Activated CD8-positive, alpha-beta memory T cell treated with anti-CD3 and anti-CD28 coated beads for 1 hour (primary cell): ENCODE measurements at regions not wholly inside any gene's neighbourhood (a gene's known extent, or its start where the extent isn't known, plus 50 kb on each side); places are given as distances from the start of the nearest gene placed in this dataset.

Source experiments
- DNase-seq, 2 donors: peaks; one replicate each; pipeline ENCODE4 v3.0.0-alpha.2; 2020; ENCODE audit warnings: low read depth in 1 of 2; ENCODE audit errors: extremely low read depth in 1 of 2

GRCh38 chr4:108567831-108568230 is 52.5 kb upstream of the RPL34 start:
- DNase-seq: no peak

DNA sequence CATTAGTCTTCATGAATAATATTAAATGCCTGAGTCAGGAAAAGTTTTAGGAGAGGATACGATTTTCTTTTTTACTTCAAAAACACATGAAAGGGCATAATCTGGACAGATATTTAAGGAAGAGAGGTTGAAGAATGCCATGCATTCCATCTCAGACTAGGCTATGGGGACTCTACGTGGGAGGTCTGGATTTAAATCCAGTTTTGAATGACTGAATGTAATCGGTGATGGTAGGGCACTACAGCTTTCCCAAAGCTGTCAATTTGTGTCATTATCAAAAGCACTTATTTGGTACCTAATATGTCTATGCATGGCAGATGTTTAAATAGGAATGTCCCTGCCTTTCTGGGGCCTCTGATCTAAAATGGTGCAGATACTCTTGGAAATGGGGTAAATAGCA is 59.3 kb upstream of the RPL34 start:
- no peak for DNase-seq

DNA sequence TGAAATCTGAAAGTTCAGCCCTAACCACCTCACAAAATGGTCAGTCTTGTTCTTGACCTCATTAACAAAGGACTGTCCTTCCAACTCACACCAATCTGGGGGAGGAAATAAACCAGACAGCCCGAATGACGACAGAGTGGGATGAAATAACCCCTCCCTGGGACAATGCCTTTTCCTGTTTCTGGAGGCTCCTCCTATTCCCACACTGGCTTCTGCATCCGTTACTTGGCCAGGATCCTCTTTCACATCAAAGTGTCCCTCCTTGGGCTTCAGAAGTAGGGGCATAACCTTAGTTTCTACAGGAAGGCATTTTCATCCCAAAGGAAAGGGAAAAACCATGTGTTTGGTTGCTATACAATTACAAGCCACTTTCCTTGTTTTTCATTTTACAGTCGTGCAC is 59.8 kb upstream of the RPL34 start:
- DNase-seq: no peak

DNA sequence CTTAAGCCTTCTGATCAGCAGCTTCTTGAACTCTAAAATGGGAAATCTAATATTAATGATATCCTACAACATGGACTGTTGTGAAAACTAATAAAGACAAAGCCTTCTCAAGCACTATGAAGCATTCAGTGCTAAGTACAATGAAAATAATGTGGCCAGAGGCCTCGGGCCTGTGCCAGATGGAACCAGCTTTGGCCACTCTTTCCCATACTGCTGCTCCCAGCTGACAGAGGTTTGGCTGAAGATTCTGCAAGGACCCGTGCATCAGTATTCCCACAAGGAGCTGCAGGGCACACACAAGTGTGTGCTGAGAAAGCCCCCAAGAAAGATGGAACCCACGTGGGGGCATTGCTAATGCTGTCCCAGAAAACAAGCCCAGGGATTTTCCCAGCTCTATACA is 60.5 kb upstream of the RPL34 start:
- no peak for DNase-seq

DNA sequence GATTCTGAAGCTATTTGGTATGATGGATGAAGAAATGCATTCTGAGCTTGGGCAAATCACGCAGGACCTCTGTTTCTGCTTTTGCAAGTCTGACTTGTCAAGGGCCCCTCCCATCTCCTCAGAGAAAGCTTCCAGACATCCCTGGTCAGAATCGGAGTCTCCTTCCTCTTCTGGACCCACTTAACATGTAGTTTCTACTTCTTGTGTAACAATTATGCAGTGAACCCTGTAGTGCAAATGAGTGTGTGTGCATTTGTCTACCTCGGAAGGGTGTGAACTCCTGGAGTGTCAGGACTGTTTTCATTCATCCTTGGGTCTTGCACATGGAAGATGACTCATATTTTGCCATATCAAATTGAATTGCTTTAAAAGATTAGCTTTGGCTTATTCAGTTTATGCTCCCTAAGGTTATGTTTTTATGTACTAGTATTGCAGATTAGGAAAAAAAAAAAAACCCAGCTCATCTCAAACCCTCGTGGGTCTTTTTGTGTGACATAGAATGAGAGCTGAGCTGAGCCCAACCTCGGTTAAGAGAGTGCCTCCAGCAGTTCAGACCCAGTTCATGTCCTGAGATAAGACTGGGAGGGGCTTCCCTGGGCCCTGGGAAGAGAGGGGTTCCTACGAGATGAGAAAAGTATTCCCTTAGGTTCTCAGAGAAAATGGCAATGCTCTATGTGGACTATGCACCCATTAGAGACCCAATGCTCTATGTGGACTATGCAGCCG is 61.1 kb upstream of the RPL34 start:
- DNase-seq: no peak

- DNase-seq: no peak
These were observed 63.7 kb upstream of the RPL34 start for GRCh38 chr4:108556588-108557200.

GRCh38 chr4:108556166-108556565 is 64.2 kb upstream of the RPL34 start:
- no peak for DNase-seq

DNA sequence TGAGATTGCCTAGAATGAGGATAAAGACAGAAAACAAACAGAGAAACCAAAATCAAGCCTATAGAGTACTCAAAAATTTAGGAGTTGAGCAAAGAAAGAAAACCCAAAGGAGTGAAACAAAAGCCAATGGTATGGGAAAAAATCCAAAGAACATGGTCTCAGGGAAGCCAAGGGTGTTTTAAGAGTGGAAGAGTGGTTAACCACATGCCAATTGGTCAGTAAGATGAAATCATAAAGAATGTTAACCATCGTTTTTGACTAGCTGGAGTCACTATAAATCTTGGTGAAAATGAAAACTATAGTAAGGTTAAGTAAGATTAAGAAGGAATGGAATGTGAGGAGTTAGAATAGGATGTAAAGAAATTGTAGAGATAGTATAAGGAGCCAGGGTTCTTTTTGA is 64.7 kb upstream of the RPL34 start:
- no peak for DNase-seq

DNA sequence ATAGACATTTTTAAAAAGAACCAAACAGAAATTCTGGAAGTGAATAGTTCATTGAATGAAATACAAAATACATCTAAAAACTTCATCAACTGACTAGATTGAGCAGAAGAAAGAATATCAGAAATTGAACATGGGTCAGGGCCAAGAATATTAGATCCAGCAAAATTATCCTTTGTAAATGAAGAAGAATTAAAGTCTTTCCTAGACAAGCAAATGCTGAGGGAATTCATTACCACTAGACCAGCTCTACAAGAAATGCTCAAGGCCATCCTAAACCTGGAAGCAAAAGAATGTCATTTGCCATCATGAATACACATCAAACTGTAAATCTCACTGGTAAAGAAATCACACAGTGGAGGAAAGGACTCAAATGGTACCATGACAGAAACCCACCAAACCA is 72.7 kb upstream of the RPL34 start:
- no peak for DNase-seq

- DNase-seq: no peak
These were observed 73.6 kb upstream of the RPL34 start for GRCh38 chr4:108546728-108547127.

DNA sequence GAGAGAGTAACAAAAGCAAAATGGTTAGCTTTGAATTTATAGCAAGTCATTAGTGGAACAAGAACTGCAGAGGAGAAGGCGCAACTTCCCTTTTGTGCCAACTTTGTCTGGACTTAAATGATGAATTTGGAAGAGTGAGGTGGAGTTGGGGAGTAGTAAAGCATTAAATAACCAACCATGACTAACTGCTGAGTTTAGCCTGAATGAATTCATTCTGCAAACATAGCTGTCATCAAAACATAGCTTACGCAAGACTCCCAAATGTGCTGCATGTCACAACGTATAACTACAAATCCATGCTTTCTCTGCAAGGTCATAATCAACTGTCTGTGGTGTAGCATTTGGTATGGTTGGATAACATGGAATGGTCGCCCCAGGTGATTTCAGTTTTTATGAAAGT is 75.9 kb upstream of the RPL34 start:
- DNase-seq: no peak

GRCh38 chr4:108543359-108543968 is 76.9 kb upstream of the RPL34 start:
- no peak for DNase-seq

GRCh38 chr4:108540536-108540935 is 79.8 kb upstream of the RPL34 start:
- no peak for DNase-seq

DNA sequence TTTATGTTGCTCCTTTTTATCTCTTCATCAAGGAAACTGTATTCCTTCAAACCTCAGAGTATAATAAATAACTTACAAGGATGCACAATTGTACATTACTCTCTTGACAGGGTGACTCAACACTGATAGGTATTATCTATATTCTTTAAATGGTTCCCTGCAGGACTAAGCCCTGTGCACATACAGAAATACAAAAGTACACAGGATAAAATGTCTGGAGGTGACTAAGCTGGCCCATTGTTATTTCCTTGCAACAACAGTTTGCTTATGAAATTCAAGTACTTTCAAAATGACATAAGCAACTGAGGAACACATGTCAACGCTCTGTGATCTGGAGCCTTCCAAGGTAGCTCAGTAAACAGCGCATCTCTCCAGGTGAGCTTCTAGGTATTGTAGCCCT is 83.8 kb upstream of the RPL34 start:
- DNase-seq: no peak

DNA sequence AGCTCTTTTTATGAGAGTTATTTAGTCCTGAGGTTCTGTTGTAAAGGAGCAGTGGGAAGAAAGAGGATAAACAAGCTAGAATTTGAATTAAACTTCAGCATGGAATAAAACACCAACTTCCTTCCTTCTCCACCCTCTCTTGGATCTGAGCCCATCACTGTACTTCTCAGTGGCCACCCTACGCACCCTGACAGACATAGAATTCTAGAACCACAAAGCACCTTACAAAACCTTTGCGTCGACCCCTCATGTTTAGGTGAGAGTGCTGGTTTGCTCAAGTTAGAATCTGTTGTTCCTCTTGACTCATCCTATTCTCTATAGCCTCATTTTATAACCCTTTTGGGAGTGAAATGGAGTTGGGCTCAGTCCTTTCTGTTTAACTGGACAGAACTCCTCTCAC is 84.6 kb upstream of the RPL34 start:
- DNase-seq: no peak

DNA sequence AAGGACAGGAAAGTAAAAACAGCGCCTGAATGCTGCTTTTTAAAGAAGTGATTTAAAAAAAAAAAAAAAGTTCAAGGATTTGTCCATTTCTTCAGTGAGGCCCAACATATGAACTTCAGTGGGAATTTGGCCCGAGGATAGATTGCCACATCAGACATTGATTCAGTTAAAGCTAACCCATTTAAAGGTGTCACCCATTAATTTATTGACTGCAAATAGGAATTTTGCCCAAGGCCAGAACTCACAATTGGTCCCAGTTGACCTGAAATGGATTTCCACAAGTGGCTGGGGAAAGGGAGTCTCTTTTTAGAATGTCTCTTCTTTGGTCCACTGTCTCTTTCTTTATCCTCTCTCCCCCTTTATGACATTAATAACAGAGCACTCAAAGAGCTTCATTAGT is 86.5 kb upstream of the RPL34 start:
- DNase-seq: no peak

DNA sequence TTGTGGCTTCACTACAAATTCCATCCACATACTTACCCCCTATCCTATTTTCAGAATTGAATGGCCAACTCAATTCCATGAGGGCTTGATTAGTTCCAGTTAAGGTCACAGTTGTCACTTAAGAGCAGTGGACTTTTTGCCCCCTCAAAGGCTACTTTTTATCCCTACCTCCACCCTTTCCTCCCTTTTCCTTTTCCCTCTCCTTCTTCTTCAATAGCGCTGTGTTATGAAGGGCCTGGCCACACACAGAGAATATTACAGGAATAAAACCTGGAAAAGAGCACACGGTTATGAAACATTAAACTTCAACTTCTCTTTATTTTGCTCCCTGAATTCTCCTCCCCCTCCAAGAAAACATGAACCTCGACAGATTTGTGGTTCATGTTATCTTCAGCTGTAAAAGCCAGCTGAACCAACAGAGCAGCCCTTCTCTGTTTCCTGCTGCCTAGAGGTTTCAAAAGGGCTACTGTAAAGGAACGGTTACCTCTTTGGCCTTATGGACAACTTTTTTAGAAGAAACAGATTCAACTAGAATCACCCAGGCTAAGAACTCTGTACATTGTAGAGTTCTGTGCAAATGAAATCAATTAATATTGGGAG is 87.0 kb upstream of the RPL34 start:
- DNase-seq: no peak

DNA sequence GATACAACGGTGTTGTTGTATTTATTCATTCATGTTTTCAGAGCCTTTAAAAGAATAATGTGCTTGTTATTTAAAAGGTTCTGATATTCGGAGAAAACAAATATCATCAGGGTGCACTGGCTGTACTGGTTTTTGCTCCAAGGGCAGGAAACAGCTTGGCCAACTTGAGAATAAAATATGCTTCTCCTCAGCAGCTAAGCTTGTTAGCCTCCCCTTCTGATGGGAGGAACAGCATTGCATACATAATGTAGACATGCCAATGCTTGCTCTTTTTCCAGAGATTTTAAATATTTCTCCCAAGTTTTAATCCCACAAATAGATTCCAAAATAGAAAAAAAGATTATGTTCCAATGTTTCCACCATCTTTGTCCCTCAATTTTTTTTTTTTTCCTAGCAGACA is 87.6 kb upstream of the RPL34 start:
- DNase-seq: no peak

GRCh38 chr4:108532187-108532586 is 88.2 kb upstream of the RPL34 start:
- DNase-seq: no peak

DNA sequence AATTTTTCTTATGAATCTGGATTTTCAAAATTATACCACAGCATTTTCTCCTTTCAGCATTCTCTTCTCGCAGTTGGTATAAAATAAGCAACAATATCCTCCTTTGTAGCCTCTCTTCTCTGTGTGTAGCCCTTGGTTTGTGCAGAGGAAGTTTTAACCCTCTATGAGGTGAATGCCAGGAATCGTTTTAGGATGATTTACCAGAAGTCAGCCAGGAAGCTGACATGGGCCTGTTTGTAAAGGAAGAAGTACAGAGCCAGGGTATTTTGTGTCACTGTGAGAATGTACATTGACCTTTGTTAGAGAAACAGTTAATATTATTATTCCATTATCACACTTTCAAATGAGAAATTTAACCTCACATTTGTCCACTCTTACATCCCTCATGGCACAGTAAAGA is 88.9 kb upstream of the RPL34 start:
- no peak for DNase-seq

DNA sequence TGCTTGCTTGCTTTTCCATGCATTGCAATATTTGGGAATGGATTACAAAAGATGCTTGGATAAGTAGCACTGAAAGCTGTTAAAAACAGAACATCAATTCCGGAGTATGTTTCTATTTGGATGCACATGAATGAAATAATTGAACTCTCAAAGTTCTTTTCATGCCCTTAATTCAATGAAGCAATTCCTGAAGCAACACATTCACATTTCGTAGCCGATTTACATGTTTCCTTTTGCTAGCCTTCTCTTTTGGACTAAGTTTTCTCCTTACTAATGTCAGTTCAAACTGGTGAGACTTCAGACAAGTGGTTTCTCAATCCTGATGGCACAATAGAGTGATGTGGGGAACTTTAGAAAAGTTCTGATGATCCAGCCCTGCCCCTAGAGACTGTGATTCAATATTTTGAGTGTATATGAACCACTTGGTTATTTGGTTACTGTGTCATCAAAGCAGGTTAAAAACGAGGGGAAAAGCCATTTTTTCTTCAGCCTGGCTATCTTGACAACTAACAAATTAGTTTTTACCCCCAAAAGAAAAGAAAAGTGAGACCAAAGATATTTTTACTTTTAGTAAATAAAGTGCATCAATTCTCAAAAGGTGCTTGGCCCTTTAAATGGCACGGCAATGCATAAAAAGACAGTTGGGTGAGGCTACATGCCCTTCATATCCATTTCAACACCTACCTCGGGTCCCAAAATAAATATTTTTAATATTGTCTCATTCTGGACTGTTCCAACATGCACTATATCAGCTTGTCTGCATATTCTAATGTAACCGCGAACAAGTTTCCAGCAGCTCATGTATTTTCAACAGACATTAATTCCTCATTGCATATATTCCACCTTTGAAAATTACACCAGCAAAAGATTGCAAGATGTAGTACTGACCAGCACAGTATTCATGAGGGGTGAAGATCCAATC is 90.1 kb upstream of the RPL34 start:
- no peak for DNase-seq
